Globus pallidus (tissue), 1 donor: ENCODE measurements at regions not wholly inside any gene's neighbourhood (a gene's known extent, or its start where the extent isn't known, plus 50 kb on each side); places are given as distances from the start of the nearest gene placed in this dataset.
"Not testable (repeated sequence)": the region's sequence is repeated elsewhere in the genome, so short reads cannot be mapped to it uniquely, and the experiment has no call there.

Experiments
- DNase-seq: peaks from one replicate; pipeline ENCODE4 v3.0.0-alpha.2; 2015; ENCODE audit warnings: low spot score

- DNase-seq = no peak
Measured at GRCh38 chr4:36590343-36590742, 308.9 kb downstream of the DTHD1 start.

GRCh38 chr4:36601864-36602495 lies 320.6 kb downstream of the DTHD1 start:
- no peak for DNase-seq

- no peak for DNase-seq
Measured at GRCh38 chr4:36609661-36610060, 328.2 kb downstream of the DTHD1 start.

- DNase-seq = no peak
Measured at GRCh38 chr4:36610628-36611027, 329.2 kb downstream of the DTHD1 start.

GRCh38 chr4:36613142-36613541 lies 331.7 kb downstream of the DTHD1 start:
- not testable (repeated sequence) for DNase-seq

GRCh38 chr4:36614011-36614410 lies 332.6 kb downstream of the DTHD1 start:
- DNase-seq = no peak

- DNase-seq = no peak
Measured at GRCh38 chr4:36618102-36618501, 336.7 kb downstream of the DTHD1 start.

GRCh38 chr4:36624030-36624429 lies 342.6 kb downstream of the DTHD1 start:
- DNase-seq = no peak

GRCh38 chr4:36638273-36638811 lies 356.9 kb downstream of the DTHD1 start:
- DNase-seq = no peak

- no peak for DNase-seq
Measured at GRCh38 chr4:36640876-36641275, 359.5 kb downstream of the DTHD1 start.

- no peak for DNase-seq
Measured at GRCh38 chr4:36651253-36651652, 369.8 kb downstream of the DTHD1 start.

- DNase-seq = no peak
Measured at GRCh38 chr4:36652857-36653256, 371.4 kb downstream of the DTHD1 start.

GRCh38 chr4:36665985-36666527 lies 384.6 kb downstream of the DTHD1 start:
- no peak for DNase-seq

GRCh38 chr4:36675436-36675835 lies 394.0 kb downstream of the DTHD1 start:
- DNase-seq = no peak

- DNase-seq = no peak
Measured at GRCh38 chr4:36676139-36677050, 395.0 kb downstream of the DTHD1 start.

GRCh38 chr4:36677112-36677511 lies 395.7 kb downstream of the DTHD1 start:
- DNase-seq = no peak

GRCh38 chr4:36677874-36678273 lies 396.5 kb downstream of the DTHD1 start:
- no peak for DNase-seq

- no peak for DNase-seq
Measured at GRCh38 chr4:36687681-36688080, 406.3 kb downstream of the DTHD1 start.

- DNase-seq = no peak
Measured at GRCh38 chr4:36692586-36692985, 411.2 kb downstream of the DTHD1 start.

GRCh38 chr4:36702245-36702644 lies 420.8 kb downstream of the DTHD1 start:
- DNase-seq = no peak

GRCh38 chr4:36704289-36704688 lies 422.9 kb downstream of the DTHD1 start:
- no peak for DNase-seq

- no peak for DNase-seq
Measured at GRCh38 chr4:36709991-36710390, 428.6 kb downstream of the DTHD1 start.

- no peak for DNase-seq
Measured at GRCh38 chr4:36712013-36712412, 430.6 kb downstream of the DTHD1 start.
